Stimulated activated naive CD8-positive, alpha-beta T cell treated with anti-CD3 and anti-CD28 coated beads, Interleukin-15, amount 100 ng/mL, for 72 hours (primary cell): ENCODE measurements at regions not wholly inside any gene's neighbourhood (a gene's known extent, or its start where the extent isn't known, plus 50 kb on each side); places are given as distances from the start of the nearest gene placed in this dataset.
"Not testable (repeated sequence)": the region's sequence is repeated elsewhere in the genome, so short reads cannot be mapped to it uniquely, and the experiment has no call there.

Experiments
- ATAC-seq: fragments of 150-1000 bp; cut with Tn5 transposase; 2 replicates; pipeline ENCODE4 v1.10.0; 2021; ENCODE audit warnings: mild to moderate bottlenecking, moderate library complexity
- DNase-seq, 2 donors: peaks; one replicate each; pipeline ENCODE4 v3.0.0; 2021 to 2022
- H3K27ac Mint-ChIP-seq, 2 donors: one replicate each; pipeline ENCODE4 v1.8.0; 2022; ENCODE audit warnings: mild to moderate bottlenecking in 2 of 2, mixed read lengths in 2 of 2, moderate library complexity in 2 of 2
- H3K27me3 Mint-ChIP-seq: one replicate; pipeline ENCODE4 v1.8.0; 2022; ENCODE audit warnings: mixed read lengths
- H3K4me1 Mint-ChIP-seq: one replicate; pipeline ENCODE4 v1.8.0; 2022; ENCODE audit warnings: mild to moderate bottlenecking, mixed read lengths
- H3K4me3 Mint-ChIP-seq, 2 donors: one replicate each; pipeline ENCODE4 v1.8.0; 2022; ENCODE audit warnings: mild to moderate bottlenecking in 2 of 2, mixed read lengths in 2 of 2, moderate library complexity in 1 of 2
- H3K9me3 Mint-ChIP-seq, 2 donors: one replicate each; pipeline ENCODE4 v1.8.0; 2022; ENCODE audit warnings: mixed read lengths in 2 of 2

DNA sequence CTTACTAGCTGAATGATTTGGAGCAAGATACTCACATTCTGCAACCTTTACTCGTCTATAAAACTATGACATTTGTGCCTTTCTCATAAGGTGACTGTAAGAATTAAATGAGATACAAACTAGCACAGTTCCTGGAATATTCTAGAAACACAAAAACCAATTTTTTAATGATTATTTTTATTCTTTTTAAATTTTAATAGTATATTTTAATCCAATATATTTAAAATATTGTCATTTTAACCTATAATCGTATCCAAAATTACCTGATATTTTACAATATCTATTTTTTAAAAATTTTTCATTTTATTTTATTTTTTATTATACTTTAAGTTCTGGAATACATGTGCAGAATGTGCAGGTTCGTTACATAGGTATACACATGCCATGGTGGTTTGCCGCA, 238.1 kb downstream of the OLFM4 start:
- no peak for ATAC-seq
- no peaks in the 10 kb centered on the region for H3K27me3 Mint-ChIP-seq
- H3K27ac Mint-ChIP-seq = no peak overlapping the region
- H3K4me3 Mint-ChIP-seq = no peak overlapping the region
- H3K9me3 Mint-ChIP-seq = peaks cover 0 to 6% of the 10 kb centered on the region in 2 donors
- H3K4me1 Mint-ChIP-seq = no peaks in the 10 kb centered on the region
- no peak for DNase-seq

DNA sequence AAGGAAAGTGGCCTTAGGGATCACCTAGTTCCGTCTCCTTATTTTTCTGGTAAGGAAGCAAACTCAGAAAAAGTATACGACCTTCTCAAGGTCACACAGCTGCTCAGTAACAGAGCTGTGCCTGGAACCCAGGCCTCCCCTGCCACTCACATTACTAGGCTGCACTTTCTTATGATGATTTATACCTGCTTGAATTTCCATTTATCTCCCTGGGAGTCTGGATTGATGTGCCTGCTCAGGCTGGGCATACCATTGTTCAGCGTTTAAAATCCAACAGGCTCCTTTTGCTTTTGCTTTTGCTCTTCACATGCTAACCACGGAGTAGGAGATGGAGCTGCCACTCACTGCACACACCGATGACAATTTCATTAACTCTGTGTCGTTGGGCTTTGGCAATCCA, 241.0 kb downstream of the OLFM4 start:
- Mint-ChIP-seq H3K27me3 (no peaks in the 10 kb centered on the region), H3K27ac (no peak overlapping the region)

DNA sequence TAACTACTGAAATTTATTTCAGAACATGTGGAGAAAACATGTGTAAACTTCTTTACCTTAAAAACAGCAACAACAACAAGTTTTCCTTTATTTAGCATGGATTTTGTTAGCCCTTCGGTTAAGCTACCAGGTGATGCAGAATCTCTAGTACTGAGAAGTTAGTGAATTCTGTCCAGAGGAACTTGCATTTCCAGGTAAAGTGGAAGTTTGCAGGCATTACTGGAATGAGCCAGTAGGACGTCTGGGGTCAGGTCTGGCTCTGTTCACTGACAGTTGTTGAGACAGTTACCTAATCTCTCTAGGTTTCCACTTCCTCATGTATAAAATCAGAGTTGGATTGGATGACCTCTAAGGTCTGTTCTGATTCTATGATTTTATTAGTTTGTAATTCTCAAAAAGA, 244.3 kb downstream of the OLFM4 start:
- no peak overlapping the region for H3K27ac Mint-ChIP-seq
- DNase-seq (no peak), ATAC-seq (no peak)
- H3K4me1 Mint-ChIP-seq = no peaks in the 10 kb centered on the region
- no peaks in the 10 kb centered on the region for H3K27me3 Mint-ChIP-seq
- no peak overlapping the region for H3K4me3 Mint-ChIP-seq
- H3K9me3 Mint-ChIP-seq = peaks cover 0 to 6% of the 10 kb centered on the region in 2 donors

More for the DNA sequence above, 241.0 kb downstream of the OLFM4 start:
- DNase-seq = no peak
- ATAC-seq = no peak
- Mint-ChIP-seq H3K9me3 (peaks cover 0 to 6% of the 10 kb centered on the region in 2 donors), H3K4me1 (no peaks in the 10 kb centered on the region), H3K4me3 (no peak overlapping the region)

GRCh38 chr13:53276265-53276664, 247.7 kb downstream of the OLFM4 start:
- H3K27me3 Mint-ChIP-seq = no peaks in the 10 kb centered on the region
- no peaks in the 10 kb centered on the region for H3K9me3 Mint-ChIP-seq
- no peak overlapping the region for H3K27ac Mint-ChIP-seq
- DNase-seq (no peak), ATAC-seq (no peak)
- no peaks in the 10 kb centered on the region for H3K4me1 Mint-ChIP-seq
- no peak overlapping the region for H3K4me3 Mint-ChIP-seq

GRCh38 chr13:53281677-53282076, 253.1 kb downstream of the OLFM4 start:
- DNase-seq = no peak
- no peaks in the 10 kb centered on the region for H3K27me3 Mint-ChIP-seq
- no peak overlapping the region for H3K27ac Mint-ChIP-seq
- H3K9me3 Mint-ChIP-seq = peaks cover 0 to 4% of the 10 kb centered on the region in 2 donors
- no peaks in the 10 kb centered on the region for H3K4me1 Mint-ChIP-seq
- no peak overlapping the region for H3K4me3 Mint-ChIP-seq
- no peak for ATAC-seq

DNA sequence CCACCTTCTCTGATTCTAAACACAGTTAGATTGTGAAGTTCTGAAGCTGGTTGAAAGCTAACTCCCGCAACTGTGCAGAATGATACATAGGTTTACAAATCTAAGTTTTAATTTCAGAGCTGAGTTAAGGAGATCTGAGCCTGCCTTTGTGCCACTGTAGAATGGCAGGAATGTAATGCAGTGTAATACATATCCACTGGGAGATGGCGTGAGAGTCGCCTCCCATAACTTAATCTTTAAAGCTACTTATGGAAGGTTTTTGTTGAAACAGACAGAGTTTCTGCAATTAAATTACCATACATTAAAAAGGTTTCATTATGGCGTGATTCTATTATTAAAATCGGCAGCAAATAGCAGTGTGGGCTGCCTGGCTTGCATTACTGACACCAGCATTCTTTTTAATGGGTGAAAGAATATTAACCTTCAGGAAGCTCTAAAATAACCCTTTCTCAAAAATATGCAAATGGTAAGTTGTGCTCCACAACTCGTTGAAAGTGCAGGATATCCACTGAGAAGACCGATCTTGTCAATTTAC, 257.4 kb downstream of the OLFM4 start:
- DNase-seq (no peak), ATAC-seq (no peak)
- no peak overlapping the region for H3K4me3 Mint-ChIP-seq
- H3K27me3 Mint-ChIP-seq = peaks cover 5% of the 10 kb centered on the region
- peaks cover 0 to 4% of the 10 kb centered on the region in 2 donors for H3K9me3 Mint-ChIP-seq
- H3K4me1 Mint-ChIP-seq = no peaks in the 10 kb centered on the region
- no peak overlapping the region for H3K27ac Mint-ChIP-seq

DNA sequence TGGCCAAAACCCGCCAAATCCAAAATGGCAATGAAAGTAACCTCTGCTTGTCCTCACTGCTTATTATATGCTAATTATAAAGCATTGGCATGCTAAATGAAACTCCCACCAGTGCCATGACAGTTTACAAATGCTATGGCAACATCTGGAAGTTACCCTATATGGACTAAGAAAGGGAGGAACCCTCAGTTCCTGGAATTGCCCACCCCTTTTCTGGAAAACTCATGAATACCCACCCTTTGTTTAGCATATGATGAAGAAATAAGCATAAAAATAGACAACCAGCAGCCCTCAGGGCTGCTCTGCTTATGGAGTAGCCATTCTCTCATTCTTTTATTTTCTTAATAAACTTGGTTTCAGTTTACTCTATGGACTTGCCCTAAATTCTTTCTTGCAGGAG, 269.8 kb downstream of the OLFM4 start:
- H3K27me3 Mint-ChIP-seq = peaks cover 7% of the 10 kb centered on the region
- peaks cover 5 to 8% of the 10 kb centered on the region in 2 donors for H3K9me3 Mint-ChIP-seq
- no peak overlapping the region for H3K27ac Mint-ChIP-seq
- no peak for ATAC-seq
- no peak overlapping the region for H3K4me3 Mint-ChIP-seq
- H3K4me1 Mint-ChIP-seq = no peaks in the 10 kb centered on the region
- DNase-seq = no peak

DNA sequence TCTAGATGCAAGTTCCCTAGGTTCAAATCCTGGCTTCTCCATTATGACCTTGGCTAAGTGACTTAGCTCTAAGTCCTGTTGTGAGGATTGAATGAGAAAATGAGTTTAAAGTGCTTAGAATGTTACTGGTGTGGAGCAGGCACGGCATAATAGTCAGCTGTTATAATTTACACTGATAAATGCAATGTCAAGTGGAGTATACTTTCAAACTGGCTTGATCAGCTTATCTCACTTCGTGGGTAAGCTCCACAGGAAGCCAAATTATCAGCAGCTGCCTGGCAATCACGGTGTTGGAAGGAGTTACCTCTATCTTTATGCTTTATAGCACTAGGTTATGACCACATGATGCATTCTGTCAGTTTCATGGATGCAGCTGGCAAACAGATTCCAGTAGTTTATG, 272.8 kb downstream of the OLFM4 start:
- Mint-ChIP-seq H3K9me3 (peaks cover 0 to 8% of the 10 kb centered on the region in 2 donors), H3K4me1 (no peaks in the 10 kb centered on the region), H3K27ac (no peak overlapping the region), H3K27me3 (no peaks in the 10 kb centered on the region), H3K4me3 (no peak overlapping the region)
- ATAC-seq (no peak), DNase-seq (no peak)

DNA sequence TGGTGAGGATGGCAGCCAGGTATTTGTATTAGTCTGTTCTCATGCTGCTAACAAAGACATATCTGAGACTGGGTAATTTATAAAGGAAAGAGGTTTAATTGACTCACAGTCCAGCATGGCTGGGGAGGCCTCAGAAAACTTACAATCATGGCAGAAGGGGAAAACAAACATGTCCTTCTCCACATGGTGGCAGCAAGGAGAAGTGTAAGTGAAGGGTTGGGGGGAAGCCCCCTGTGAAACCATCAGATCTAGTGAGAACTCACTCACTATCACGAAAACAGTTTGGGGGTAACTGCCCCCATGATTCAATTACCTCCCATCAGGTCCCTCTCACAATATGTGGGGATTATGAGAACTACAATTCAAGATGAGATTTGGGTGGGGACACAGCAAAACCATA, 276.8 kb downstream of the OLFM4 start:
- DNase-seq, H3K27ac Mint-ChIP-seq, ATAC-seq, H3K4me3 Mint-ChIP-seq, H3K4me1 Mint-ChIP-seq, H3K27me3 Mint-ChIP-seq, H3K9me3 Mint-ChIP-seq: not testable (repeated sequence)

DNA sequence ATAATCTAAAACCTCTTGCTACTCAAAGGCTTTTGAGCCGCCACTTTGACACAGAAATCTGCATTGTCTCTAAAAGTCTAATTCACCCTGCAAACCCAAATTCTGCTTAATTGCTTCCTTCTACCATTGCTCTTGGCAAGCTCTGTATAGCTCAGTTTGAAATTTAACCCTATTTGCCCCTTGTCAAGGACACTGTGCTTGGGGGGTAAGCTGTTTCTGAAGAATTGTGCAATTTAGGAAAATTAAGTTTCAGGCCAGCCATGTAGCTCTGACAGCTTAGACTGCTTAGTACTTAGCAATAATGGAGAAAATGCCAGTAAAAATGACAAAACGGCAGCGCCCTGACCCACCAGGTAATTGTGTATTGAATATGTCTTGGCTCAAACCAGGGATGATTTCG, 282.2 kb downstream of the OLFM4 start:
- peaks cover 0 to 4% of the 10 kb centered on the region in 2 donors for H3K9me3 Mint-ChIP-seq
- no peak for ATAC-seq
- no peak overlapping the region for H3K4me3 Mint-ChIP-seq
- H3K27ac Mint-ChIP-seq = no peak overlapping the region
- no peaks in the 10 kb centered on the region for H3K4me1 Mint-ChIP-seq
- DNase-seq = no peak
- no peaks in the 10 kb centered on the region for H3K27me3 Mint-ChIP-seq

DNA sequence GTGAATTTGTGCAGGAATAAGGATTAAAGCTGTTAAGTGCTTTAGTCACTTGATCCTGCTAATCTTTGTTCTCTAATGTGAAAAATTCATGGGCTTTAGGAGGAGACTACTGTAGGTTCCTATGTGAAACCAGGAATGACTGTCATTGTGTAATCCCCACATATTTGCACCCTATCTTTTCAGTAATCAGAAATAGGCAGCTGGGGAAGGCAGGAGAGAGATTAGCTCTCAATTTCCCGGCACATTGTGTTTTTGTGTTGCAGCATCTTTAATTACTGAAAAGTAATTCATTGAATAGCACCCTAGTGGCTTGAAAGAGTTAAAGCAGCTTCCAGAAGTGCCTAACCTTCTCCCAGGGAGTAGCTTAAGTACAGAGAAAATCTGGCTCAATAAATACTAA, 282.9 kb downstream of the OLFM4 start:
- H3K27me3 Mint-ChIP-seq = no peaks in the 10 kb centered on the region
- peaks cover 0 to 5% of the 10 kb centered on the region in 2 donors for H3K9me3 Mint-ChIP-seq
- ATAC-seq (no peak), DNase-seq (no peak)
- no peaks in the 10 kb centered on the region for H3K4me1 Mint-ChIP-seq
- H3K27ac Mint-ChIP-seq = no peak overlapping the region
- no peak overlapping the region for H3K4me3 Mint-ChIP-seq

DNA sequence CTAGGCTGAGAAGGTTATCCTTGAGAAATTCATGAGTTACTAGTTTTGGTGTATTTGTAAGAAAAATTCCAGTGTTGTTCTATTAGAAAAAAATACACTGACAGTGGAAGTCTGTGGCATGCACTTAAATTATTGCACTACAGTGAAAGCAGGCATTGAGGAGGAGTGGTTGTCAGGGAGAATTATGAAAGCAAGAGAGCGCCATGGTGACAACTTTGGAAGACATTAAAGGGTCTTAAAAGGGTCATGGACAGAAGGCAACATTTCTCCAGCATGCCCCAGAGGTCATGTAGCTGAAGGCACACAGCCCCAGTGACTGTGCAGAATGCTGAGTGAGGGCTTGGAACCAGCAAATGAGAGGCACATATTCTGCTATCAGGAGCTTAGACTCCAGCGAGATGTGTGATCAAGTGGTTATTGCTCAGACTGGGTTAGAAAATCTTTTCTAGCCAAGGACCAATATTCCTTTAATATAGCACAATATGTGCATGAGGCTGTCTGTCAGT, 292.7 kb downstream of the OLFM4 start:
- no peak overlapping the region for H3K4me3 Mint-ChIP-seq
- H3K4me1 Mint-ChIP-seq = no peaks in the 10 kb centered on the region
- H3K27ac Mint-ChIP-seq = no peak overlapping the region
- DNase-seq = no peak
- peaks cover 7 to 16% of the 10 kb centered on the region in 2 donors for H3K9me3 Mint-ChIP-seq
- no peaks in the 10 kb centered on the region for H3K27me3 Mint-ChIP-seq
- no peak for ATAC-seq

- Mint-ChIP-seq H3K27me3 (no peaks in the 10 kb centered on the region), H3K9me3 (peaks cover 4 to 7% of the 10 kb centered on the region in 2 donors), H3K27ac (no peak overlapping the region), H3K4me1 (no peaks in the 10 kb centered on the region), H3K4me3 (no peak overlapping the region)
- DNase-seq = no peak
- no peak for ATAC-seq
These were observed 296.0 kb downstream of the OLFM4 start for GRCh38 chr13:53324656-53325055.

DNA sequence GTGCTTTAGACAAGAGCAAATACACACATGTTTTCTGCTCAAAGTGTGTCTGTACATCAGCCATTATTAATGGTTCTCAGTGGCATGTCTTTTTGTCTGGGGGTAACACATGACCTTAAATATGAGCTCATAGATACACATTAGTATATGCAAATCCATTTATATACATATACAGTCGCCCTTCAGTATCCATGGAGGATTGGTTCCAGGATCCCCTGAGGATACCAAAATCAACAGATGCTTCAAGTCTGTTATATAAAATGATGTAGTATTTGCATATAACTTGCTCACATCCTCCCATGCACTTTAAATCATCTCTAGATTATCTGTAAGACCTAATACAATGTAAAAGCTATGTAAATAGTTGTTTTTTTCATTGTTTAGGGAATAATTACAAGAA, 298.1 kb downstream of the OLFM4 start:
- ATAC-seq (no peak), DNase-seq (no peak)
- Mint-ChIP-seq H3K27ac (no peak overlapping the region), H3K27me3 (peaks cover 11% of the 10 kb centered on the region), H3K4me3 (no peak overlapping the region), H3K9me3 (peaks cover 0 to 7% of the 10 kb centered on the region in 2 donors), H3K4me1 (no peaks in the 10 kb centered on the region)

- ATAC-seq = no peak
- Mint-ChIP-seq H3K4me3 (no peak overlapping the region), H3K4me1 (no peaks in the 10 kb centered on the region), H3K27ac (no peak overlapping the region), H3K27me3 (peaks cover 11% of the 10 kb centered on the region), H3K9me3 (peaks cover 0 to 7% of the 10 kb centered on the region in 2 donors)
- DNase-seq = no peak
These were observed 299.2 kb downstream of the OLFM4 start for GRCh38 chr13:53327680-53328315.

- no peaks in the 10 kb centered on the region for H3K4me1 Mint-ChIP-seq
- DNase-seq = no peak
- no peak overlapping the region for H3K4me3 Mint-ChIP-seq
- H3K27ac Mint-ChIP-seq = no peak overlapping the region
- peaks cover 11 to 13% of the 10 kb centered on the region in 2 donors for H3K9me3 Mint-ChIP-seq
- no peaks in the 10 kb centered on the region for H3K27me3 Mint-ChIP-seq
- no peak for ATAC-seq
These were observed 308.0 kb downstream of the OLFM4 start for GRCh38 chr13:53336441-53337160.
